Stomach (tissue), 4 donors: ENCODE measurements at regions not wholly inside any gene's neighbourhood (a gene's known extent, or its start where the extent isn't known, plus 50 kb on each side); places are given as distances from the start of the nearest gene placed in this dataset.

Experiments used
- EP300 ChIP-seq: sonication (generic); formaldehyde crosslinking; IDR thresholded peaks from one replicate; pipeline ENCODE4 v1.6.1; 2017; ENCODE audit warnings: antibody characterized with exemption
- POLR2AphosphoS5 ChIP-seq, 3 donors: sonication (generic); formaldehyde crosslinking; IDR thresholded peaks; one replicate each; pipeline ENCODE4 v1.6.1; 2016; ENCODE audit warnings: antibody characterized with exemption in 3 of 3

DNA sequence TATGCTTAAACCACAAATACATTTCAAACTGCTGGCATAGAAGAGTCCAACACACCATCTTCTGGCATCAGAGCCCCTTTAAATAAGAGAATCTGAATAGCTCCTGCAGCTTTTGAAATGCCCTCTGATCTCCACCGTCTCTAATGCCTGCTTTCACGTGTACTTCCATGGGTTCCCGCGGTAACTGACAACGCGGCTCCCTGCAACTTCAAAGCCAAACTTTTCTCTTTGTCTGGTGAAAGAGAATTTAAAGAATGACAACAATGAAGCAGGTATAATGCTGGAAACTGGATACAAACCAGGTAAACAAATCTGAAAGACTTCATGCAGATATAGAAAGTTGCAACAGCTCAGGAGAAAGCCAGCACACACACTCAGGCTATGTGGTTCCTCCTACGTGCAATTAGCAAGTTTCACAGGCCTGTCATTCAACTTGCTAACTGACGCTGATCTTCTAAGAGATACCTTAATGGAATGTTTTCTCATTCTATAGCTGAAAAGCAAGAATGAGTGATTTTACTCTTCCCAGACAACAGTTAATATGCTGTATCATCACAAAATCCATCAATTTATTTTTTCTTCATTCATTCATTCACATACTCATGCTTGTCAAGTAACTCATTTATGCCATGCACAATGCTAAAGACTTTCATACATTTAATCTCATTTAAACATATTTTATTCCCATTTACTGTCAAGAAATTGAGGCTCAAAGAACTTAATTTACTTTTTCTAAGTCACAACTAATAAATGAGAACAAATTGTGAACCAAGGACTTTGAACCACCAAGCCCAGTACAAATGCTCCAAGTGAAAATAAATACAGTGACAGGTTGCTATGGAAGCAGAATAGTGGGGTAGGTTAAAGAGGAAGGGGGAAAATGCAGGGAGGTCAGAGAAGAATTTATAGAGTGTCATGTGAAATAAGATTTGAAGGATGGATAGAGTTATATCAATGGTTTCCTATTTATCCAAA lies 202.7 kb upstream of the SNX7 start:
- TF ChIP-seq POLR2AphosphoS5 (IDR thresholded peaks at IDR 0.05) (no peak), EP300 (no peak)
